ENCODE measurements at regions not wholly inside any gene's neighbourhood (a gene's known extent, or its start where the extent isn't known, plus 50 kb on each side); places are given as distances from the start of the nearest gene placed in this dataset.

- Histone ChIP-seq H2BK120ac (replicated peaks; ENCODE audit: low read depth, low read length) (no peak overlapping the region), H3K56ac (replicated peaks; ENCODE audit: insufficient read length, low read depth, low read length) (no peak overlapping the region), H2BK12ac (ENCODE audit: low read depth, low read length) (no peak overlapping the region), H3K4me1 (replicated peaks in 1 of 4; ENCODE audit: control insufficient read depth in 3 of 4, insufficient read depth in 4 of 4, low read length in 3 of 4) (peaks cover 0 to 5% (median 2%) of the 10 kb centered on the region in 4 experiments; a peak in 1 of 7 replicates), H3K9ac (replicated peaks in 1 of 4; ENCODE audit: extremely low read depth in 1 of 4, low read depth in 3 of 4, low read length in 3 of 4) (no peak overlapping the region), H3K23ac (ENCODE audit: insufficient read length) (no peak overlapping the region), H3K23me2 (ENCODE audit: low read depth, low read length) (no peaks in the 10 kb centered on the region), H2BK15ac (ENCODE audit: low read length) (no peak overlapping the region), H3K36me3 (ENCODE audit: control insufficient read depth in 2 of 4, insufficient read depth in 4 of 4, low read length in 3 of 4) (no peaks in the 10 kb centered on the region), H3K9me3 (ENCODE audit: insufficient read depth in 2 of 2, low read depth in 1 of 2, low read length in 1 of 2) (peaks cover 3 to 7% of the 10 kb centered on the region in 2 experiments; a peak in 2 of 4 replicates), H4K20me1 (replicated peaks in 1 of 2; ENCODE audit: control insufficient read depth in 1 of 2, insufficient read depth in 2 of 2, low read length in 2 of 2) (no peaks in the 10 kb centered on the region), H2BK20ac (ENCODE audit: low read length) (no peak overlapping the region; the same call in 1 of the 2 replicates), H3K27ac (ENCODE audit: low read depth, low read length) (no peak overlapping the region), H3K27me3 (replicated peaks in 1 of 4; ENCODE audit: control insufficient read depth in 3 of 4, extremely low read depth in 1 of 4, insufficient read depth in 3 of 4, low read length in 3 of 4) (no peaks in the 10 kb centered on the region), H4K8ac (ENCODE audit: extremely low read depth, insufficient read depth, low read length) (no peak overlapping the region), H4K5ac (ENCODE audit: insufficient read length, low read depth, low read length) (peak overlapping the region; percentile 60), H2AFZ (ENCODE audit: low read length) (no peak overlapping the region), H3K14ac (ENCODE audit: insufficient read length) (no peak overlapping the region), H2BK5ac (ENCODE audit: low read depth, low read length) (0 out of 2 replicates have a peak overlapping the region, but pooled peaks have one; percentile 44), H3K4me2 (ENCODE audit: insufficient read depth in 1 of 2, low read depth in 2 of 2, low read length in 2 of 2) (no peak overlapping the region), H2AK5ac (ENCODE audit: low read depth, low read length) (no peak overlapping the region), H3K79me1 (ENCODE audit: low read depth, low read length) (no peaks in the 10 kb centered on the region), H3K79me2 (ENCODE audit: control insufficient read depth in 1 of 2, insufficient read depth in 2 of 2, low read length in 2 of 2) (no peaks in the 10 kb centered on the region), H3K4me3 (ENCODE audit: extremely low read depth in 1 of 4, insufficient read depth in 2 of 4, low read depth in 3 of 4, low read length in 4 of 4) (no peak overlapping the region), H4K91ac (replicated peaks; ENCODE audit: insufficient read length, low read length) (no peak overlapping the region), H3K4ac (replicated peaks; ENCODE audit: insufficient read length, low read depth, low read length) (no peak overlapping the region), H3K18ac (ENCODE audit: extremely low read depth, low read length) (no peak overlapping the region; the same call in 1 of the 2 replicates)
- DNase-seq (ENCODE audit: low read depth in 1 of 2, low spot score in 2 of 2) (no peak), FAIRE-seq (no peak)
- WGBS, 2 experiments (ENCODE audit: extremely low coverage in 1 of 2, insufficient coverage in 1 of 2, insufficient read length in 1 of 2, insufficient replicate concordance in 2 of 2, low coverage in 1 of 2, low lambda C conversion rate in 2 of 2, missing lambda C conversion rate in 1 of 2), result 58% methylated on average over 7 of the region's 16 CpGs; no CpG with 5 or more reads in 1 of the 2 experiments
- ChIA-PET POLR2A (ENCODE audit: partially characterized antibody) (no interaction called here), CTCF (ENCODE audit: partially characterized antibody) (interaction anchor here (1.2 kb wide), 1 partner anchor 587 kb away, joined by 3 read pairs; no protein-coding TSS in a partner anchor)
- TF ChIP-seq SRF (IDR thresholded peaks at IDR 0.05; ENCODE audit: low read depth, low read length), result no peak
- TF ChIP-seq CREB1 (IDR thresholded peaks at IDR 0.05), result no peak
- no peak for TF ChIP-seq POLR2A (IDR thresholded peaks at IDR 0.05; ENCODE audit: control extremely low read depth in 1 of 2, low read depth in 2 of 2, low read length in 2 of 2)
- no peak for TF ChIP-seq ATF2 (IDR thresholded peaks at IDR 0.05; ENCODE audit: low read length)
Observed at GRCh38 chrX:94045724-94046123, 371.7 kb downstream of the FAM133A start.

All from H1 (cell line).